Ammon's horn (tissue), 1 donor: ENCODE measurements at regions not wholly inside any gene's neighbourhood (a gene's known extent, or its start where the extent isn't known, plus 50 kb on each side); places are given as distances from the start of the nearest gene placed in this dataset.

Experiments
- DNase-seq: peaks from one replicate; pipeline ENCODE4 v3.0.0-alpha.2; 2016; ENCODE audit warnings: low spot score

GRCh38 chr12:24473097-24473496 is 475.8 kb downstream of the BCAT1 start:
- DNase-seq = no peak

GRCh38 chr12:24470050-24470449 is 478.9 kb downstream of the BCAT1 start:
- DNase-seq = no peak

DNA sequence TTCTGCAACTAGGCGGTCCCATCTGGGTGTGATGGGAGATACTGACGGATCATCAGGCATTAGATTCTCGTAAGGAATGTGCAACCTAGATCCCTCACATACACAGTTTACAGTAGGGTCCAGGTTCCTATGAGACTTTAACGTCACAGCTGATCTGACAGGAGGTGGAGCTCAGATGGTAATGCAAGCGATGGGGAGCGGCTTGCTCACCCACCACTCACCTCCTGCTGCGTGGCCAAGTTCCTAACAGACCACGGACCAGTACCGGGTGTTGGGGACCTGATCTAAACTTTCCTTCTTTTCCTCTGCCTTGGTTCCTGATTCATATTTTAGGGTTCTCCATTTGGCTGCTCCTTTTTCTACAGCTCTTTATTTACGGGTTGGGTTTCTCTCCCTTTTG is 479.8 kb downstream of the BCAT1 start:
- no peak for DNase-seq

- DNase-seq = no peak
Observed at GRCh38 chr12:24467226-24467625, 481.7 kb downstream of the BCAT1 start.

GRCh38 chr12:24463375-24463774 is 485.5 kb downstream of the BCAT1 start:
- no peak for DNase-seq

DNA sequence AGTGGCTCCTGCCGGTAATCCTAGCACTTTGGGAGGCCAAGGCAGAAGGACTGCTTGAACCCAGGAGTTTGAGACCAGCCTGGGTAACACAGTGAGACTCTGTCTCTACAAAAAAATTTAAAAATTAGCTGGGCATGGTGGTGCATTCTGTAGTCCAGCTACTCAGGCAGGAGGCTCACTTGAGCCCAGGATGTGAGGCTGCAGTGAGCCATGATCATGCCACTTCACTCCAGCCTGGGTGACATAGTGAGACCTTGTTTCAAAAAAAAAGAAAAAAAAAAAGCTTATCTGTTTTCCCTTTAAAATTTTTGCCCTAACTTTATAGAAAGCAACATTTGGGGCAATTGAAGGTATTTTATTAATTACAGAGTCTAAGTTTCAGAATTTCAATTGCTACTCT is 486.0 kb downstream of the BCAT1 start:
- no peak for DNase-seq

- no peak for DNase-seq
Observed at GRCh38 chr12:24460506-24460905, 488.4 kb downstream of the BCAT1 start.

GRCh38 chr12:24460099-24460498 is 488.8 kb downstream of the BCAT1 start:
- DNase-seq = no peak

GRCh38 chr12:24455811-24456210 is 493.1 kb downstream of the BCAT1 start:
- DNase-seq = no peak

DNA sequence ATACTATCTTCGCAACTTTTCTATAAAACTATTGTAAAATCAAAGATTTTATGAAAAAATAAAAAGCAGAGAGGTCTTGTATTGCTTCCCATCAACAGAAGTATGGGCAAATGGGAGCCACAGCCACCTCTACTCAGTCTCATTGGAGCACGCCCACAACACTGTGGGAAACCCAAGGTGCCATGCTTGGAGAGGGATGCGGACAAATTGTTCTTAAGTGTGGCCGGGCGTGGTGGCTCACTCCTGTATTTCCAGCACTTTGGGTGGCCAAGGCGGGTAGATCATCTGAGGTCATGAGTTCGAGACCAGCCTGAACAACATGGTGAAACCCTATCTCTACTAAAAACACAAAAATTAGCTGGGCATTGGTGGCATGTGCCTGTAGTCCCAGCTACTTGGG is 498.2 kb upstream of the SOX5 start:
- DNase-seq = no peak

DNA sequence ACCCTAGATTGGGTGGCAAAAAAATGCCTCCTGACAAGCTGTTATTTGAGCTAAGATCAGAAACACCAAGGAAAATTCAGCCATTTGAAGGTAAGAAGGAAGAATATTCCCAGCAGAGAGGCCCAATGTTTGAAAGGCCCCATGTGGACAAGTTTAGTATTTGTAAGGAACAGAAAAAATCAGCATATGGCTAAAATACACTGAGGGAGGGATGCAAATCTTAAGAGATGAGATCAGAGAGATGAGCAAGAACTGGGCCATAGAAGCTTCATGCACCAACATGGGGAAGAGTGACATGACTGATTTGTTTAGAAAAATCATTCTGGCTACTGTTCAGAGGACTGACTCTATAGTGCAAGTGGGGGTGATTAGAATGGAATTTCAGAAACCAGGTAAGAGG is 496.8 kb upstream of the SOX5 start:
- DNase-seq = no peak

DNA sequence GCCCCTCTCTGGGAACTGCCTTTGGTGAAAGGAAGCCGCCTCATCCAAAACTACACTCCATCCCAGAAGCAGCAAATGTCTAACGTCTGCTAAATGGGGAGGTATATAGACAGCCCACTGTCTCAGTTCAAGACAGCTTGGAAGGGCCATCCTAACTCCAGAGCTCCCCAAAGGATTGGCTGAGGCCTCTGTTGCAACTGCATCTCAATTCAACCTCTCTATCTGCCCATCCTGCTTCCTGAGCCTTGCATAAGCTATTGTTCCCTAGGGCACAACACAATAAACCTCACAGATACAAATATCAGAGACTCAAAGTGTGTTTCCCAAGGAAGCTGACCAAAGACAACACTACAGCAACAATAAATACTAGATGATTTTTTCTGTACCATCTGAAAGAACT is 495.2 kb upstream of the SOX5 start:
- no peak for DNase-seq

- no peak for DNase-seq
Observed at GRCh38 chr12:24441458-24441857, 492.0 kb upstream of the SOX5 start.

- DNase-seq = no peak
Observed at GRCh38 chr12:24436667-24437066, 487.2 kb upstream of the SOX5 start.

- no peak for DNase-seq
Observed at GRCh38 chr12:24431872-24432271, 482.4 kb upstream of the SOX5 start.

GRCh38 chr12:24427776-24428175 is 478.3 kb upstream of the SOX5 start:
- DNase-seq = no peak

DNA sequence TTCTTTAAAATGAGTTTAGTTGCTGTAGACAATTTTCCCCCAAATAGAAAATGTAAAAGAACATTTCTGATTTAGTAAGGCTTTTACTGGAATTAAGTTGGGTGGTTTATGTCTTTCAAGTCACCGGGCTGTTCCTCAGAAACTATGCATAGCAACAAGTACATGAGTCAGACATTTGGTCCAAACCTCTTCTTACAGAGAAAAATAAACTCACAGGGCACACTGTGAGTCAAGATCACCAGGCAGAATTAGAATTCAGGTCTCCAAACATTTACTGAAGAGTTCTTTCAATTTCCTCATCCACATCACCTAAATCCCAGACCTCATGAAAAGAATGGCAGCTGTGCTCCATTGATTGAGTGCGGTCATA is 476.1 kb upstream of the SOX5 start:
- no peak for DNase-seq

DNA sequence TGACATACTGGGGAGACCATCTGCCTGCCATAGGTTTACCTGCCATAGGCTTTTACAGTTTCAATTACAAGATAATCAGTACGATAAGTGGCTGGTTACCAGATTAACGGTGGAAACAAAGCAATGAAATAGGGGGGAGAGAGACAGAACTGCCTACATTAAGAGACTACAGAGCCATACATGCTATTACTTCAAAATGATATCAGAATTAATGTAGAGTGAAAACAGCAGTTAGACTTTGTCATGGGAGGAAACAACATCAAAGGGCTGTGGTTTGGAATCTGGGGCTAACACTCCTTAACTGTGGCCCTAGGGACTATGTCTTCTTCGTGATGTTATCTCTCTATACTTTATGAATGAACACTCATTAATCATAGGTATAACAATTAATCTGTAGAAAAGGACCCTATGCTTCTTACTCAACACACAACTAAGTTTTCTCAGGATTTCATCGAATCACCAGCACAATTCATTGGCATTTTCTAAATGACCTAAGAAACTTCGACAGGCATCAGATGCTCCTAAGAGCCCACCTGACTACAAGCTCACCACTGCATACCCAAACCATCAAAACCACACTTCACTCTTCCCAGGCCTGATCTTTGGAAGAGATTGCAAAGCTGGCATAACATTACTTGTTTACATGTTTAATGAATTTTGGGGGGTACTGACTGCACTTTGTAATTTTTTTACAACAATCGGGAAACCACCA is 475.6 kb upstream of the SOX5 start:
- DNase-seq = no peak

DNA sequence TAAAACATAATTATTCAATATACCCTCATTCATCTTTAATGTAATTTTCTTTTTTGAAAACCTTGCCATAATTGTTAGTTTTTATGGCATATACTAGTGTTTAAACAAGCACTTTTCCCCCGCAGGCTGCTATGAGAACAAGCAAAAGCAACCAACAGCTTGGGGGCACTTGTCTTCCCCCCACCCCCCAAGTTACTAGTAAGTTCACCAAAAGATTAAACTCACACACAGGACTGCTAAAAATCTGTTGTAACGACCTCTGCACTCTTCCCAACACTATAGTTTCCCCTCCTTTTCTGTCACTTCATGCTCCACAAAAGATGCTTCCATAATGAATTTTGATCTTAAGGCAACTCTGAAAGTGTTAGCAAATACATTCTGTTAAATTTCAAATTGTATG is 474.9 kb upstream of the SOX5 start:
- no peak for DNase-seq

DNA sequence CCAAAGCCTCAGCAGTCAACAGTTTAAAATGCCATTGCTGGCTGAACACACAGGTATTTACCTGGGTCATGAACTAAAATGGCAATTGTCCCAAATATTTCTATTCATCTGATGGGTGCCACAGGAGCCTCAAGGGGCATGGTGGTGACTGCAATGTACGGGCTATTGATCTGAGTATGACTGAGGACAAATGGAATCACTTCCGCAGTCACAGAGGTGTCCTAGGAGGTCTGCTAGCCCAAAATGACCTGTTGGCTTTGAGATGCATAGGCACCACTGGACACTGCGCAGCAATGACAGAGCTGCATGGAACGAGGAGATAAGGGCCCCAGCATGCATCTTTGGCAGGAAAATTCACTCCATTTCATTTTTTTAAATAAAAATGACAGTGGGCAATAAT is 474.1 kb upstream of the SOX5 start:
- DNase-seq = no peak

DNA sequence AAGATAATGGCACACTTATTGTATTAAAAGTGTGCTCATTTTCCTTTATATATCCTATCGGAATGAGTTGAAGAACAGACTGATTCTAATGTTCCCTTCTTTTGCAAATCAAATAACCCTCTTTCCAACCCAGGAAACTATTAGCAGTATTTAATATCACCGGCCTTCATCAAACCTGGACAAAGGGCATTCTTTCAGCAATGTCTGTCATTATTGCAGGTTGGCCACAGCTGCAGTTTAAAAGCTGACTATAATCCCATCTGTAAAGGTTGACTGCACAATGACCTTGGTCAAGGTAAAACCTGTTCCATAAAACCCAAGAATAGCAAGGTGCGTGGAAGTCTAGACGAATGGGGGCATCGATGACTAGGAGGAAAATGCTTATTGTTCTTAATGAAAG is 472.3 kb upstream of the SOX5 start:
- no peak for DNase-seq

- no peak for DNase-seq
Observed at GRCh38 chr12:24418157-24418556, 468.7 kb upstream of the SOX5 start.

DNA sequence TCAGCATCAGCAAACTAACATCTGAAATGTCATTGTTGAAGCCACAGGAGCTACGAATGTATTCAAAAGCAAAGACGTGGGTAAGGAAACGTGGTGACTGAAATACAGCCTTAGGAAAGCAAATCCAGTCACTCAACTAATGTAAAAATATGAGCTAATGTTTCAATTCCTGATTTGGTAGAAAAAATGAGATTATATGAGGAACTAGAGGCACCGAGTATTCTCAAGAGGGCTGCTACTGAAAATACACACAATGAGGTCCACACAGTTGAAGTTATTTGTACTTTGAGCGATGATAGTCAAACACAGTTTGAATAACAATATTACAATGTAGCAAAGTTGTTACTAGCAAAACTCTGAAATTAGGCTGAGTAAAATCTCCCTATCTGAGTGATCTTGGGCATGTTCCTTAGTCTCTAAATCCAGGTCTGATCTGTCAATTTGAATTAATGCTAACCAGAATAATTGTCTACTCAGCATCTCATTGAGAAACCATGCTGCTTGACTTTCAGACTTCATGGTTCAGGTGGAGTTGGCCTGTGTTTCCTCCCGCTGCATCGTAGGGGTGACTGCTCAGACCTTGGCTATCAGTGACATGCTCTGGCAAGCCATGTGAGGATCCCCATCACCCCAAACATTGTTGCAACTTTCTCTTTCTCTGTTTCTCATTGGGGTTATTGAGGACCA is 467.1 kb upstream of the SOX5 start:
- no peak for DNase-seq

DNA sequence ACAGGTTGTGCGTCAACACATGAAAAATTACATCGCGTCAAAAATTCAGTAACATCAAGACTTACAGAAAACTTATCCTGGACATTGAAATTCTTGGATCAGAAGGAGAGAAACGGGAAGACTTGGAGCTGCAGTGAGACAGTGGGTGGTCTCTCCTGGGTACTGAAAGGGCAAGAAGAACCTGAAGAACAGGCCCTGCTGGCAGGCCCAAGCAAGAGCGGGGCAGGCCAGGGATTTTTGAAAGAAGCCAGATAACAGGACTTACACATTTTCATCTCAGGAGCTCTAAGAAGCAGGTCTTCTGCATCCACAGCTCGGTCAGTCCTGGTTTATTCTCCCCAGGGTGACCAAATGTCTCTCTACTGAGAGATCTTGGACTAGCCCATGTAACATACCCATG is 466.5 kb upstream of the SOX5 start:
- DNase-seq = no peak
